Vagina (tissue), 2 donors: ENCODE measurements at regions not wholly inside any gene's neighbourhood (a gene's known extent, or its start where the extent isn't known, plus 50 kb on each side); places are given as distances from the start of the nearest gene placed in this dataset.

ENCODE experiments used
- CTCF ChIP-seq, 3 experiments: fragments of 450-650 bp in 2 of 3; fragments of 200-600 bp in 1 of 3; sonication (generic) in 1 of 3; IDR thresholded peaks; one replicate each; pipeline ENCODE4 v1.5.1; 2017 to 2019; ENCODE audit warnings: antibody characterized with exemption in 3 of 3, mild to moderate bottlenecking in 2 of 3, moderate library complexity in 2 of 3
- POLR2A ChIP-seq, 2 donors: fragments of 450-650 bp; IDR thresholded peaks; one replicate each; pipeline ENCODE4 v1.6.1; 2017; ENCODE audit warnings: antibody characterized with exemption in 2 of 2, mild to moderate bottlenecking in 2 of 2, moderate library complexity in 2 of 2
- POLR2AphosphoS5 ChIP-seq, 2 donors: sonication (generic); formaldehyde crosslinking; IDR thresholded peaks; one replicate each; pipeline ENCODE4 v1.9.0; 2017; ENCODE audit warnings: antibody characterized with exemption in 2 of 2, mild to moderate bottlenecking in 2 of 2, low read depth in 1 of 2; ENCODE audit not compliant: insufficient read depth in 1 of 2

GRCh38 chr7:69211336-69211735 lies 386.9 kb upstream of the AUTS2 start:
- TF ChIP-seq CTCF (IDR thresholded peaks at IDR 0.05), result no peak
- TF ChIP-seq POLR2A (IDR thresholded peaks at IDR 0.05), result no peak
- no peak for TF ChIP-seq POLR2AphosphoS5 (IDR thresholded peaks at IDR 0.05; ENCODE audit: insufficient read depth in 1 of 2, low read depth in 1 of 2)
